Ascending aorta (tissue), 2 donors: ENCODE measurements at regions not wholly inside any gene's neighbourhood (a gene's known extent, or its start where the extent isn't known, plus 50 kb on each side); places are given as distances from the start of the nearest gene placed in this dataset.

Experiments
- DNase-seq, 2 donors: peaks; one replicate each; pipeline ENCODE4 v3.0.0-alpha.2; 2019; ENCODE audit warnings: low spot score in 2 of 2
- H3K27ac ChIP-seq, 2 donors: fragments of 200-600 bp; sonication (generic); one replicate each; pipeline ENCODE4 v1.5.1; 2016 to 2017; ENCODE audit warnings: mild to moderate bottlenecking in 1 of 2
- H3K27me3 ChIP-seq: fragments of 200-600 bp; sonication (generic); one replicate; pipeline ENCODE4 v1.5.1; 2017
- H3K36me3 ChIP-seq, 2 donors: fragments of 200-600 bp; sonication (generic); one replicate each; pipeline ENCODE4 v1.5.1; 2016
- H3K4me1 ChIP-seq, 2 donors: fragments of 200-600 bp; sonication (generic); one replicate each; pipeline ENCODE4 v1.5.1; 2016 to 2017; ENCODE audit warnings: mild to moderate bottlenecking in 1 of 2
- H3K4me3 ChIP-seq, 2 donors: fragments of 200-600 bp; sonication (generic); one replicate each; pipeline ENCODE4 v1.5.1; 2016 to 2017; ENCODE audit warnings: mild to moderate bottlenecking in 1 of 2
- H3K9me3 ChIP-seq, 2 donors: fragments of 200-600 bp; sonication (generic); one replicate each; pipeline ENCODE4 v1.5.1; 2016
- intact Hi-C: fragments of 100-400 bp; cut with DNase I; formaldehyde crosslinking; loops from one replicate; pipeline ENCODE4 v1.15.1; 2023
- TF ChIP-seq, protein P1 (sequence below), 3 experiments: fragments of 200-600 bp in 2 of 3; fragments of 450-650 bp in 1 of 3; sonication (generic) in 2 of 3; IDR thresholded peaks; one replicate each; pipeline ENCODE4 v1.5.1; 2016 to 2019; ENCODE audit warnings: antibody characterized with exemption in 3 of 3, mild to moderate bottlenecking in 1 of 3, moderate library complexity in 1 of 3

DNA sequence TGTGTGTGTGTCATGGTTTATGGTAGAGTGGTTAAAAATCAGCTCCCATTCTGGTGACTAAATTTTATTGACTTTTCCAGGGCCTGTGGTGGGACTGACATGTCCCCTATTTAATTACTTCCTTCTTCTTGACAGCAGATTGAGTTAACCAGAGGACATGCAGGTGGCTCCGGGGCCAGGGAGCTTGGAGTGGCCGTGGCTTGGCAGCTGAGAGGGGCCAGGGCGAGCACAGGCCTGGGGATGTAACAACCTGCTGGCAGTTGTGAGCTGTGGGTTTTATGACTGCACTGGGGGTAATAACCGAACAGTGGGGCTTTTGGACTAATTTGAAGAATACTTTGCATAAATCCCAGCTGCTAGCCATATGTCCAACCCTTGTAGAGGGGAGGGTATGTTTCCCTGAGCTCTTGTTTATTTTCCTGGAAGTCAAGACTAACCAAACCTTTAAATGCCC lies 186.0 kb downstream of the MID1IP1 start:
- TF ChIP-seq, protein P1, sequence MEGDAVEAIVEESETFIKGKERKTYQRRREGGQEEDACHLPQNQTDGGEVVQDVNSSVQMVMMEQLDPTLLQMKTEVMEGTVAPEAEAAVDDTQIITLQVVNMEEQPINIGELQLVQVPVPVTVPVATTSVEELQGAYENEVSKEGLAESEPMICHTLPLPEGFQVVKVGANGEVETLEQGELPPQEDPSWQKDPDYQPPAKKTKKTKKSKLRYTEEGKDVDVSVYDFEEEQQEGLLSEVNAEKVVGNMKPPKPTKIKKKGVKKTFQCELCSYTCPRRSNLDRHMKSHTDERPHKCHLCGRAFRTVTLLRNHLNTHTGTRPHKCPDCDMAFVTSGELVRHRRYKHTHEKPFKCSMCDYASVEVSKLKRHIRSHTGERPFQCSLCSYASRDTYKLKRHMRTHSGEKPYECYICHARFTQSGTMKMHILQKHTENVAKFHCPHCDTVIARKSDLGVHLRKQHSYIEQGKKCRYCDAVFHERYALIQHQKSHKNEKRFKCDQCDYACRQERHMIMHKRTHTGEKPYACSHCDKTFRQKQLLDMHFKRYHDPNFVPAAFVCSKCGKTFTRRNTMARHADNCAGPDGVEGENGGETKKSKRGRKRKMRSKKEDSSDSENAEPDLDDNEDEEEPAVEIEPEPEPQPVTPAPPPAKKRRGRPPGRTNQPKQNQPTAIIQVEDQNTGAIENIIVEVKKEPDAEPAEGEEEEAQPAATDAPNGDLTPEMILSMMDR (IDR thresholded peaks at IDR 0.05), result no peak
- Histone ChIP-seq H3K9me3 (no peaks in the 10 kb centered on the region), H3K36me3 (no peaks in the 10 kb centered on the region), H3K27me3 (no peaks in the 10 kb centered on the region), H3K27ac (no peak overlapping the region), H3K4me1 (no peaks in the 10 kb centered on the region), H3K4me3 (no peak overlapping the region)
- intact Hi-C loops, result loop anchor here (5.0 kb wide), 1 partner anchor 220 kb away; no protein-coding TSS in a partner anchor
- DNase-seq, result no peak

DNA sequence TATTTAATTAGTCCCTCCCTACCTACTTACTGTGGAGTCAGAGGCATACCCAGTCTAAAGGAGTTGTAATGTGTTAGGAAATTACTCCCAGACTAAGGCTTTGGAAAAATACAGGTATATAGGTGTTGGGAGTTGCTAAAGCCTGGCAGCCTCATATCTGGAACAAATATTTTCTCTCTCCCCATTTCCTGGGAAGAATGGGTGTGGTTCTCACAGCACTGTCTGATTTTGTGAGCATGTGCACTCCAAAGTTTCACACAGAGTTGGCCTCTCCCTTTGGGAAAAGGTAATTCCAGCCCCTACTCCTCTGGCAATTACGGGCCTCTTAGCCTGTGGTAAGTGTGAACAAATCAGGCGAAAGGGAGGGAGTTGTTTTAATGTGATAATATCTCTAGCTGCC lies 187.0 kb downstream of the MID1IP1 start:
- no peak overlapping the region for H3K4me3 ChIP-seq
- no peaks in the 10 kb centered on the region for H3K9me3 ChIP-seq
- no peak for DNase-seq
- no peaks in the 10 kb centered on the region for H3K36me3 ChIP-seq
- H3K4me1 ChIP-seq, result no peaks in the 10 kb centered on the region
- H3K27me3 ChIP-seq, result no peaks in the 10 kb centered on the region
- no peak overlapping the region for H3K27ac ChIP-seq
- intact Hi-C loops, result loop anchor here (5.0 kb wide), 1 partner anchor 221 kb away; no protein-coding TSS in a partner anchor
- TF ChIP-seq, protein P1 (IDR thresholded peaks at IDR 0.05), result no peak

DNA sequence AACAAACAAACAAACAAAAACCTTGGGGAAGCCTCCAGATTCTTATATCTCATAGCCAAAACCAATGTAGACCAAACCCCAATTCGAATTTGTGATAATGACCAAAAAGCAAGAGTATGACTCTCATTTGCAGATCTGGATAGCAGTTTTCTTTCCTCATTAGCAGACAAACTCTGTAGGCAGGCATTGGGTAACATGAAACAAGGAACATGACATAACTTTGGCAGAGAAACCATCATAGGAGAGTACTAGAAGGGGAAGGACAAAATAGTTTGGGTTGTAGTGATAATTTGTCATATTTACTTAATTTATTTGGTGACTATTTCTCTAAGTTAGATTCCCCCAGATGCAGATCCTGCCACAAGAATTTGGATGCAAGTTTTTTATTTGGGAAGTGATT lies 187.8 kb downstream of the MID1IP1 start:
- no peak for DNase-seq
- intact Hi-C loops, result loop anchor here (5.0 kb wide), 1 partner anchor 222 kb away; no protein-coding TSS in a partner anchor
- H3K9me3 ChIP-seq, result no peaks in the 10 kb centered on the region
- no peak overlapping the region for H3K4me3 ChIP-seq
- no peaks in the 10 kb centered on the region for H3K27me3 ChIP-seq
- H3K4me1 ChIP-seq, result no peaks in the 10 kb centered on the region
- H3K27ac ChIP-seq, result no peak overlapping the region
- no peaks in the 10 kb centered on the region for H3K36me3 ChIP-seq
- TF ChIP-seq, protein P1 (IDR thresholded peaks at IDR 0.05), result no peak

DNA sequence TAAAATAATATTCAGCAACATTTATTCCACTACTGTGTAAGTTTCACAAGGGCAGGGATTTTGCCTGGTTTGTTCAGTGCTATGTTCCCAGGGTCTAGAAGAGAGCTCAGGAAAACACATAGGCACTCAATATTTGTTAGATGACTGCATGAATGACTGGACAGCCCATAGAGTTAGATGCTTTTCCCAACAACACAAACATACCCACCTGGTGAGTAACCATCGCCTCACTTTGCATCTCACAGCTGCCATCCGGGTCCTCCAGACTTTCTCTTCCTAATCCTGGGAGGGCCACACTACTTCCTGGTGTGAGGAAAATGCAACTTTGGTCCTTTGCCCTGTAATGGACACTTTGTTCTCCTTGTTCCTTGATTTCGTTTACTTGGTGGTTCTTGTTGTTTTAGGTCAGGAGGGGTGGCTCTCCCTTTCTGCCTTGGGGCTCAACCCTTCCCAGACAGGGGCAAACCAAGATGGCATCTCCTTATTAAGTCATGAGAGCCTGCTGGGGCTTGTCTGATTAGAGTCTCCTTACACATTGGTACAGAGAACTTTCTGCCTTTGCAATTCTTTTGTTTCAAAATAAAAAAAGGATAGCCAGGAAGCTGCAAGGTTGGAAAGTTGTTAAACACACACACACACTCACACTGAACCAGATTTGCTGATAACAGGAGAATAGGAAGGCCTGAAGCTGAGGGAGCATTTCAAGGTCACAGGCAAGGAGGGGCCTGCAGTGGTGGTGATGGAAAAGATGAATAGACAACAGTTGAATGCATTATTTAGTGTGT lies 190.6 kb downstream of the MID1IP1 start:
- no peaks in the 10 kb centered on the region for H3K27me3 ChIP-seq
- no peak for DNase-seq
- no peaks in the 10 kb centered on the region for H3K9me3 ChIP-seq
- H3K4me3 ChIP-seq, result no peak overlapping the region
- TF ChIP-seq, protein P1 (IDR thresholded peaks at IDR 0.05), result no peak
- H3K36me3 ChIP-seq, result no peaks in the 10 kb centered on the region
- intact Hi-C loops, result loop anchor here (10.0 kb wide), 1 partner anchor 143 kb away; no protein-coding TSS in a partner anchor
- H3K27ac ChIP-seq, result no peak overlapping the region
- H3K4me1 ChIP-seq, result no peaks in the 10 kb centered on the region

DNA sequence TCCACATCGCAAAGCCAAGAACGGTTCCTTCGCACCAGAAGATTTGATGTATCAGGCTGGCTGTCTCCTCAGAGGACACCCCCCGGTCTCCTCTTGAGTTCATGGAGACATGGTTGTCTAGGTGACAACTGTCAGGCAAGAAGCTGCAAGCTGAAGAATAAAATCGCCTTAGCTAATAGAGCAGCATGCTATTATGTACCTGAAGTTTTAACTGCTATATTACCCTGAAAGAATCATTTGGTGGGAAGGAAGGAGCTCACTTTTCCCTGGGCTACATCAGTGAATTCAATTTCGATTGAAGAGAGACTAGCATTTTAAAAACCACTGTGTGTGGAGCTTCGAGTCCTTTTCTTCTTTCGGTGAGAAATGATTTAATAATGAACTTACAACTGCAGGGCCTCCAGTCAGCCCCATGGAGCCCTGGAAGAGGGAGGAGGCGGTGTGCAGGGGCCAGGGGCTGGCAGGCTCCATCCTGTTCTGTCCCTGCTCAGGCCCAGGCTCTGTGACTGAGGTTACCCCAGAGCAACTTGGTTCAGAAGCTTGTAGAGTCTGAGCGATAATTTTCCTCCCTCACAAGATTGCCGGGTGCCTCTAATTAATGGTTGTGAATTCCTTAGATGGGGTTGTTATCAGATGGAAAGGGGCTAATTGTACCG lies 191.3 kb downstream of the MID1IP1 start:
- Histone ChIP-seq H3K27ac (no peak overlapping the region), H3K4me1 (no peaks in the 10 kb centered on the region), H3K36me3 (no peaks in the 10 kb centered on the region), H3K4me3 (no peak overlapping the region), H3K27me3 (no peaks in the 10 kb centered on the region), H3K9me3 (no peaks in the 10 kb centered on the region)
- intact Hi-C loops, result loop anchor here (10.0 kb wide), 1 partner anchor 142 kb away; no protein-coding TSS in a partner anchor
- TF ChIP-seq, protein P1 (IDR thresholded peaks at IDR 0.05), result no peak
- DNase-seq, result no peak
